ENCODE measurements at regions not wholly inside any gene's neighbourhood (a gene's known extent, or its start where the extent isn't known, plus 50 kb on each side); places are given as distances from the start of the nearest gene placed in this dataset.

DNA sequence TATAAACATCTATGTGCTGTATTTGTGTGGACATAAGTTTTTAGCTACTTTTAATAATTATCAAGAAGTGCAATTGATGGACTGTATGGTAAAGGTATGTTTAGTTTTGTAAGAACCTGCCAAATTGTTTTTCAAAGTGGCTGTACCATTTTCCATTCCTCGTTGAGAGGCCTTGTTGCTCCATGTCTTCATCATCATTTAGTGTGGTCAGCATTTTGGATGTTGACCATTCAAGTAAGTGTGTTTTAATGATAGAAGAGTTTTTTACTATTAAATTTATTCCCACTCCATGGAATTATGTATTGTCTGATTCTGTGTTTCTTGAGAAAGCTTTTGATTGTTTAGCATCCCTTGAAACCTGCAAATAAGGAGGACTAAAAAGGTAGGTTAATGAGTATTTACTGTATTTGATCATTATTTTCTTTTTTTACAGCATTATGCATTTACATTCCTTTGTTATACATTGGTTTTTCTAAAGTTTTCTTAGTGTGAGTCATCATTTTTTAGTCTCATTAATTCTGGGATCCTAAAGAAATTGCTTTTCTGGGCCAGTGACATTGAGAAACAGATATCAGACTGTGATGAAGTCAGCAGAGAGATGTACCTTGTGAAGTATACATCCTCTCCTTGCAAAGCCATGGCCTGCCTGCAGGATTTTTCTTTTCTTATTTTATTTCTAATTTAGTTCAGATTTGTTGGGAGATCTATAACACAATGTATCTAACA, 312.8 kb upstream of the PTCHD4 start (continued):
- no peak for TF ChIP-seq SRF (IDR thresholded peaks at IDR 0.05; ENCODE audit: low read depth)

DNA sequence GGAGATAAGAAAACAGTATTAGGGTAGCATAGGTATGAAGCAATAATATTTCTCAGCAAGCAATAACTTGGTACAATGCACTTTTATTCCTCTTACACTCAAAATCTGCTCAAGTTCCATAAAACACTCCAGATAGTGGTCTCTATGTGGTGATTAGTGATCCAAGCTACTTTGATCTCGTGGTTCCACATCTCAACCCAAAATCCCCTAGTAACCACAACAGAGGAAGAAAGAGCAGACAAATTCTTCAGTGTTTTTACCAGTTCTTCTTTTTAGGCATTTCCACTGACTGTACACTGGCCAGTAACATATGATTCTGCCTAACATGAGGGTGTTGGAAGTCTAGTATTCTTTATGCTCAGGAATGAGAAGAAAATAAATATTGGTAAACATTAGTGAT, 309.0 kb upstream of the PTCHD4 start:
- no TSS peak for BruUV-seq (replicated peaks)
- Histone ChIP-seq H3K4me1 (ENCODE audit: control insufficient read depth in 1 of 2, insufficient read depth in 2 of 2, low read length in 2 of 2) (no peaks in the 10 kb centered on the region), H3K9ac (ENCODE audit: low read length) (no peak overlapping the region), H2AFZ (ENCODE audit: low read depth, low read length, poor library complexity, severe bottlenecking) (no peak overlapping the region), H3K27me3 (ENCODE audit: insufficient read depth, low read length) (no peaks in the 10 kb centered on the region), H3K79me2 (ENCODE audit: insufficient read depth, low read length) (no peaks in the 10 kb centered on the region), H3K27ac (ENCODE audit: low read depth, low read length) (no peak overlapping the region), H3K4me2 (ENCODE audit: low read length) (no peak overlapping the region), H3K4me3 (replicated peaks in 1 of 2; ENCODE audit: low read depth in 1 of 2, low read length in 2 of 2) (no peak overlapping the region), H3K9me3 (ENCODE audit: control insufficient read depth in 1 of 2, insufficient read depth in 1 of 2, low read depth in 1 of 2, low read length in 2 of 2) (no peaks in the 10 kb centered on the region), H3K36me3 (ENCODE audit: control insufficient read depth in 1 of 2, insufficient read depth in 2 of 2, low read length in 2 of 2) (no peaks in the 10 kb centered on the region), H3K9me2 (ENCODE audit: insufficient read depth) (no peaks in the 10 kb centered on the region), H4K20me1 (ENCODE audit: insufficient read depth) (no peaks in the 10 kb centered on the region)
- ChIA-PET CTCF (no interaction called here), POLR2A (no interaction called here), RAD21 (ENCODE audit: low non-redundant PET in 1 of 2, low total read pairs in 2 of 2, uncharacterized antibody in 2 of 2, unreplicated experiment in 2 of 2) (no interaction called here)
- no peak for DNase-seq (ENCODE audit: low read depth, low spot score)
- TF ChIP-seq POLR2A (IDR thresholded peaks at IDR 0.05; ENCODE audit: borderline replicate concordance, extremely low read depth, insufficient read depth, insufficient read length) (no peak), FOSL1 (IDR thresholded peaks at IDR 0.05; ENCODE audit: low read depth) (no peak), EZH2phosphoT487 (IDR thresholded peaks at IDR 0.05; ENCODE audit: borderline replicate concordance) (no peak), ELF1 (IDR thresholded peaks at IDR 0.05; ENCODE audit: borderline replicate concordance, low read depth) (no peak), EZH2 (IDR thresholded peaks at IDR 0.05) (no peak), JUND (IDR thresholded peaks at IDR 0.05) (no peak), SRF (IDR thresholded peaks at IDR 0.05; ENCODE audit: low read depth) (no peak), SP1 (IDR thresholded peaks at IDR 0.05; ENCODE audit: low read depth) (no peak), SIN3A (IDR thresholded peaks at IDR 0.05; ENCODE audit: low read depth) (no peak), RAD21 (IDR thresholded peaks at IDR 0.05; ENCODE audit: low read depth) (no peak), CEBPB (IDR thresholded peaks at IDR 0.05; ENCODE audit: low read depth) (no peak), TCF7L2 (IDR thresholded peaks at IDR 0.05; ENCODE audit: borderline replicate concordance, extremely low read depth, insufficient read depth, insufficient read length) (no peak), CBX3 (IDR thresholded peaks at IDR 0.05; ENCODE audit: low read depth) (no peak)
- TF ChIP-seq, protein P1, sequence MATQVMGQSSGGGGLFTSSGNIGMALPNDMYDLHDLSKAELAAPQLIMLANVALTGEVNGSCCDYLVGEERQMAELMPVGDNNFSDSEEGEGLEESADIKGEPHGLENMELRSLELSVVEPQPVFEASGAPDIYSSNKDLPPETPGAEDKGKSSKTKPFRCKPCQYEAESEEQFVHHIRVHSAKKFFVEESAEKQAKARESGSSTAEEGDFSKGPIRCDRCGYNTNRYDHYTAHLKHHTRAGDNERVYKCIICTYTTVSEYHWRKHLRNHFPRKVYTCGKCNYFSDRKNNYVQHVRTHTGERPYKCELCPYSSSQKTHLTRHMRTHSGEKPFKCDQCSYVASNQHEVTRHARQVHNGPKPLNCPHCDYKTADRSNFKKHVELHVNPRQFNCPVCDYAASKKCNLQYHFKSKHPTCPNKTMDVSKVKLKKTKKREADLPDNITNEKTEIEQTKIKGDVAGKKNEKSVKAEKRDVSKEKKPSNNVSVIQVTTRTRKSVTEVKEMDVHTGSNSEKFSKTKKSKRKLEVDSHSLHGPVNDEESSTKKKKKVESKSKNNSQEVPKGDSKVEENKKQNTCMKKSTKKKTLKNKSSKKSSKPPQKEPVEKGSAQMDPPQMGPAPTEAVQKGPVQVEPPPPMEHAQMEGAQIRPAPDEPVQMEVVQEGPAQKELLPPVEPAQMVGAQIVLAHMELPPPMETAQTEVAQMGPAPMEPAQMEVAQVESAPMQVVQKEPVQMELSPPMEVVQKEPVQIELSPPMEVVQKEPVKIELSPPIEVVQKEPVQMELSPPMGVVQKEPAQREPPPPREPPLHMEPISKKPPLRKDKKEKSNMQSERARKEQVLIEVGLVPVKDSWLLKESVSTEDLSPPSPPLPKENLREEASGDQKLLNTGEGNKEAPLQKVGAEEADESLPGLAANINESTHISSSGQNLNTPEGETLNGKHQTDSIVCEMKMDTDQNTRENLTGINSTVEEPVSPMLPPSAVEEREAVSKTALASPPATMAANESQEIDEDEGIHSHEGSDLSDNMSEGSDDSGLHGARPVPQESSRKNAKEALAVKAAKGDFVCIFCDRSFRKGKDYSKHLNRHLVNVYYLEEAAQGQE (IDR thresholded peaks at IDR 0.05; ENCODE audit: low read depth) = no peak
- TF ChIP-seq, protein P2, sequence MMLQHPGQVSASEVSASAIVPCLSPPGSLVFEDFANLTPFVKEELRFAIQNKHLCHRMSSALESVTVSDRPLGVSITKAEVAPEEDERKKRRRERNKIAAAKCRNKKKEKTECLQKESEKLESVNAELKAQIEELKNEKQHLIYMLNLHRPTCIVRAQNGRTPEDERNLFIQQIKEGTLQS (IDR thresholded peaks at IDR 0.05) = no peak
- TF ChIP-seq, protein P3, sequence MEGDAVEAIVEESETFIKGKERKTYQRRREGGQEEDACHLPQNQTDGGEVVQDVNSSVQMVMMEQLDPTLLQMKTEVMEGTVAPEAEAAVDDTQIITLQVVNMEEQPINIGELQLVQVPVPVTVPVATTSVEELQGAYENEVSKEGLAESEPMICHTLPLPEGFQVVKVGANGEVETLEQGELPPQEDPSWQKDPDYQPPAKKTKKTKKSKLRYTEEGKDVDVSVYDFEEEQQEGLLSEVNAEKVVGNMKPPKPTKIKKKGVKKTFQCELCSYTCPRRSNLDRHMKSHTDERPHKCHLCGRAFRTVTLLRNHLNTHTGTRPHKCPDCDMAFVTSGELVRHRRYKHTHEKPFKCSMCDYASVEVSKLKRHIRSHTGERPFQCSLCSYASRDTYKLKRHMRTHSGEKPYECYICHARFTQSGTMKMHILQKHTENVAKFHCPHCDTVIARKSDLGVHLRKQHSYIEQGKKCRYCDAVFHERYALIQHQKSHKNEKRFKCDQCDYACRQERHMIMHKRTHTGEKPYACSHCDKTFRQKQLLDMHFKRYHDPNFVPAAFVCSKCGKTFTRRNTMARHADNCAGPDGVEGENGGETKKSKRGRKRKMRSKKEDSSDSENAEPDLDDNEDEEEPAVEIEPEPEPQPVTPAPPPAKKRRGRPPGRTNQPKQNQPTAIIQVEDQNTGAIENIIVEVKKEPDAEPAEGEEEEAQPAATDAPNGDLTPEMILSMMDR (IDR thresholded peaks at IDR 0.05 in 2 of 3, conservative IDR thresholded peaks at IDR 0.05 in 1 of 3; ENCODE audit: borderline replicate concordance in 1 of 3, insufficient read depth in 1 of 3, low read depth in 2 of 3, low read length in 2 of 3) = no peak
- TF ChIP-seq, protein P4, sequence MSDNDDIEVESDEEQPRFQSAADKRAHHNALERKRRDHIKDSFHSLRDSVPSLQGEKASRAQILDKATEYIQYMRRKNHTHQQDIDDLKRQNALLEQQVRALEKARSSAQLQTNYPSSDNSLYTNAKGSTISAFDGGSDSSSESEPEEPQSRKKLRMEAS (IDR thresholded peaks at IDR 0.05) = no peak
- intact Hi-C loops (cut with micrococcal nuclease) = no loop called here
- ATAC-seq = no peak
